ENCODE measurements at regions not wholly inside any gene's neighbourhood (a gene's known extent, or its start where the extent isn't known, plus 50 kb on each side); places are given as distances from the start of the nearest gene placed in this dataset.
"Not testable (repeated sequence)": the region's sequence is repeated elsewhere in the genome, so short reads cannot be mapped to it uniquely, and the experiment has no call there.

- DNase-seq (ENCODE audit: low read depth), result no peak
- in situ Hi-C loops (cut with HindIII; ENCODE audit: low pct_unique_long_range_greater_than_20kb, low sequenced_read_pairs), result no loop called here
These were observed 282.2 kb downstream of the TAF11L14 start for GRCh38 chr5:17916446-17916845.

DNA sequence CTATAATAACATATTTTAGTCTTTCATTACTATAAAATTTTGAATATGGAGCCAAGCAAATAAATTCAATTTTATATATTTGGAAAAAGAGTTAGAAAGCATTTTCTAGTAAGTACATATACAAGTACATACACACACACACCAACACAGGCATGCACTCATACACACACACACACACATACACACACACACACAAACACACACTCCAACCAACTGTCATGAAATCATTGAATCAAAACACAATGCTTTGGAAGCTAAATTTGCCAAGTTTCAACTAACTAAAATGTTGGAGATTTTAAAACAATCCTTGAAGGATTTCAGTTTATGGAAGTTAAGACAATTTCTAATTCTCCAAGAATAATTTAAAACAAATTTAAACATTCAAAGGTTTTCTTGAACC is 283.2 kb downstream of the TAF11L14 start:
- no peak for DNase-seq (ENCODE audit: low read depth)
- in situ Hi-C loops (cut with HindIII; ENCODE audit: low pct_unique_long_range_greater_than_20kb, low sequenced_read_pairs), result no loop called here

- in situ Hi-C loops (cut with HindIII; ENCODE audit: low pct_unique_long_range_greater_than_20kb, low sequenced_read_pairs), result no loop called here
- DNase-seq (ENCODE audit: low read depth), result peak; percentile 18
These were observed 284.3 kb downstream of the TAF11L14 start for GRCh38 chr5:17918373-17919104.

DNA sequence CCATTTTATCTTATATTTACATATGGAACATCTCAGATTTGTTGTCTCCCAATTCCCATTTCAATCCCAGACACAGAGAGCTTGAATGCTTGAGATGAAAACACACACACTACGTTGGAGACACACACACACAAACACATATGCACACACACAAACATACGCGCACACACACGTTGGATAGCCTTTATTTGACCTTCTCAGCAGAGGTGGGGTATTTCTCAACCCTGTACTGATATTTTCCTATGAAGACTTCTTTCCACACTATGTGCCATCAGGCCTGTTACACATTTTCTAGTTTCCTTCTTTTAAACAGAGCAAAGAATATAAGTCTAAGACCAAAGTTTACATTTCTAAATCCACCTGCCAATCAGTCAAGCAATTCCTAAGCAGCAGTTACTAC is 291.0 kb downstream of the TAF11L14 start:
- DNase-seq (ENCODE audit: low read depth), result no peak
- in situ Hi-C loops (cut with HindIII; ENCODE audit: low pct_unique_long_range_greater_than_20kb, low sequenced_read_pairs), result no loop called here

GRCh38 chr5:17928581-17928981 is 294.3 kb downstream of the TAF11L14 start:
- in situ Hi-C loops (cut with HindIII; ENCODE audit: low pct_unique_long_range_greater_than_20kb, low sequenced_read_pairs), result no loop called here
- DNase-seq (ENCODE audit: low read depth), result no peak

DNA sequence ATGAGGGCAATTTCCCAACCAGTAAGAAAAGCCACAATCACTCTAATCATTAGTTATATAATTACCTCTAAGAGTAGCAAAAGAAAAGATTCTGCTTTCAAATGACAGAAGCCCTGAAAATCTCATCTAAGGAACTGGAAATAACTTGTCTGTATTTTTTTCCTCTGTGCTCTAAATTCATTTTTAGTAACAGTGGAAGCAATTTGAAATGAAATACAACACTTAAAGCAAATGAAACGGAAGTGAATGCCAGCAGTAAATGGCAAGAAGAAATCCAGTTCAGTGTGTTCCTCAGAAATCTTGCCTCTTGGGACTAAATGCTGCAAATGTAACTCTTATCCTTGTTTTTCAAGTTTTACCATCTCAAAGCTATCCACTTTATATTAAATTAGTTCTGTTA is 294.9 kb downstream of the TAF11L14 start:
- in situ Hi-C loops (cut with HindIII; ENCODE audit: low pct_unique_long_range_greater_than_20kb, low sequenced_read_pairs), result no loop called here
- DNase-seq (ENCODE audit: low read depth), result no peak

DNA sequence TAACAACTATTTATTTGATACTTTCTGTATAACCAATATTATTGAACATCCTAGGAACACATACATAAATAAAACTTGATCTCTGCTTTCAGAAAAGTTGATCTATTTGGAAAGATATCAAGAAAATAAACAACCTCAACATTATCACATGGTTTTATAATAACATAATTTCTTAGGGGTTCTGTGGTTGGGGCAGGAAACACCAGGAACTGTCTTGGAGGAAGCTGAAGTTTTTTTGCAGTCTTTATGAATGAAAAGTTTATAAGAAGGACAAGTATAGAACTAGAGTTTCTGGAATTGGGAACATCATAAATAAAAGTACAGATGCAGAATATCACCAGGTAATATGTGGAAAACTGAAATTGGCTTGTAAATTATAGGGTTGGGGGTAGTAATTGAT is 296.1 kb downstream of the TAF11L14 start:
- in situ Hi-C loops (cut with HindIII; ENCODE audit: low pct_unique_long_range_greater_than_20kb, low sequenced_read_pairs), result no loop called here
- DNase-seq (ENCODE audit: low read depth), result no peak

DNA sequence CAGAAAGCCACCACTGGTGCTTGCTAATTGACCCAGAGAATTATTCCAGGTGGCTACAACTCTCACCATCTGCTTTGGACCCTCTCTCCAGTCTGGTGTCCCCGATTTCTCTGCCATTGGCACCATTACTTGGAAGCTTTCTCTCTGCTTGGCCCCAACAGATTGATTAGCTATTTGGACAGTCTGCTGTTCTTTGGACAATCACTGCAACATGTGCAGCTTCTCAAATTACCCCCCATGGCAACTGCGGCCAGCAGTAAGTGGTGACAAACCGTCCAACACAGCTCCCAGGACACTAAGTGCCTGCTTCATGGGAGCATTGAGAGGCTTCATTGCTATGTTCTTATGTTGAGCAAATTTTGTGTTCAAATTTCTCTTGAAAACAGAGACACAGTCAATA is 309.8 kb downstream of the TAF11L14 start:
- in situ Hi-C loops (cut with HindIII; ENCODE audit: low pct_unique_long_range_greater_than_20kb, low sequenced_read_pairs), result no loop called here
- no peak for DNase-seq (ENCODE audit: low read depth)

DNA sequence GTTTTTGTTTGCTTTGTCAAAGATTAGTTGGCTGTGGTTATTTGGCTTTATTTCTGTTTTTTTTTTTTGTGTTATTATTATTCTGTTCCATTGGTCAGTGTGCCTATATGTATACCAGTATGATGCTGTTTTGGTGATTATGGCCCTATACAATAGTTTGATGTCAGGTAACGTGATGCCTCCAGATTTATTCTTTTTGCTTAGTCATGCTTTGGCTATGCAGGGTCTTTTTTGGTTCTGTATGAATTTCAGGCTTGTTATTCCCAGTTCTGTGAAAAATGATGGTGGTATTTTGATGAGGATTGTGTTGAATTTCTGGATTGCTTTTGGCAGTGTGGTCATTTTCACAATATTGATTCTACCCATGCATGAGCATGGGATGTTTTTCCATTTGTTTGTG is 312.8 kb downstream of the TAF11L14 start:
- no peak for DNase-seq (ENCODE audit: low read depth)
- in situ Hi-C loops (cut with HindIII; ENCODE audit: low pct_unique_long_range_greater_than_20kb, low sequenced_read_pairs), result no loop called here

DNA sequence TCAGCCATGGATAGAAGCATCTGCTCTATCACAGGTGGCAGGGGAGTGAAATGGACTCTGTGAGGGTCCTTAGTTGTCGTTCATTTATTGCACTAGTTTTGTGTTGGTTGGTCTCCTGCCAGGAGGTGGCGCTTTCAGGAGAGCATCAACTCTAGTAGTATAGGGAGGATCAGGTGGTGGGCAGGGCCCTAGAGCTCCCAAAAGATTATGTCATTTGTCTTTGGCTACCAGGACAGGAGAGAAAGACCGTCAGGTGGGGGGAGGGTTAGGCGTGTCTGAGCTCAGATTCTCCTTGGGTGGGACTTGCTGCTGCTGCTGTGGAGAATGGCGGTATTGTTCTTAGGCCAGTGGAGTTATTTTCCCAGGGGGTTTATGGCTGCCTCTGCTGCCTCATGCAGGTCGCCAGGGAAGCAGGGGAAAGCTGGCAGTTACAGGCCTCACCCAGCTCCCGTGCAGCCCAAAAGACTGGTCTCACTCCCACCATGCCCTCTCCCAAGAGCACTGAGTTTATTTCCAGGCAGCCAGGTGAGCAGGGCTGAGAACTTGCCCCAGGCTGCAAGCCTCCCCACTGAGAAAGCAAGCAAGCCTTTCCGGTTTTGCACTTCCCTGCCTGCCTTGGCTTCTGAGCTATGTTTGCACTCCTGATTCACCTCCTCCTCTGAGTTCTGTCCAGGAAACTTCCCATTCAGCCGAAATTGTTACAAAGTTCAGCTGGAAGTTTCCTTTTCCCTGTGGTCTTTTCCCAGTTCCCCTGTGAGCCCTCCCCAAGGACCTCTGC is 317.3 kb downstream of the TAF11L14 start:
- DNase-seq (ENCODE audit: low read depth), result no peak

DNA sequence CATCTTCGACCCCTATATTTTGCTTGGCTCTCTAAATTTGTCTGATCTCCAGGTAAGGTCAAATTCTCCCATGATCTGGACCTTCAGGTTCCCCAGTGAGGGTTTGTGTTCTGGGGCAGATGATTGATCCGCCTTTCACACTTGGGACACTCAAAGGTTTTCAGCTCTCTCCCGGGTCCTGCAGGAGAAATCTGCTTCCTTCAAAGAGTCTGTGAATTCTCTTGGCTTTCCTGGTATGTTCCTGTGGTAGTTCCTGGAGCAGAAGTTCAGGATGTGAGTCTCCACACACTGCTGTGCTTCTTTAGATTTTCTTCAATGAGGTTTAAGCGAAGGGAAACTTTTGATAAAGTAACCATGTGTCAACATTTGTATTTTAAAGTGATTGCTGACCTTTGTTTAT is 318.0 kb downstream of the TAF11L14 start:
- in situ Hi-C loops (cut with HindIII; ENCODE audit: low pct_unique_long_range_greater_than_20kb, low sequenced_read_pairs), result no loop called here
- no peak for DNase-seq (ENCODE audit: low read depth)

More for the DNA sequence above, 317.3 kb downstream of the TAF11L14 start:
- in situ Hi-C loops (cut with HindIII; ENCODE audit: low pct_unique_long_range_greater_than_20kb, low sequenced_read_pairs), result no loop called here

- DNase-seq (ENCODE audit: low read depth), result no peak
- in situ Hi-C loops (cut with HindIII; ENCODE audit: low pct_unique_long_range_greater_than_20kb, low sequenced_read_pairs), result no loop called here
These were observed 329.8 kb downstream of the TAF11L14 start for GRCh38 chr5:17964067-17964466.

GRCh38 chr5:17966640-17967402 is 332.6 kb downstream of the TAF11L14 start:
- DNase-seq (ENCODE audit: low read depth), result no peak
- in situ Hi-C loops (cut with HindIII; ENCODE audit: low pct_unique_long_range_greater_than_20kb, low sequenced_read_pairs), result no loop called here

- no peak for DNase-seq (ENCODE audit: low read depth)
These were observed 342.1 kb downstream of the TAF11L14 start for GRCh38 chr5:17976404-17976803.

DNA sequence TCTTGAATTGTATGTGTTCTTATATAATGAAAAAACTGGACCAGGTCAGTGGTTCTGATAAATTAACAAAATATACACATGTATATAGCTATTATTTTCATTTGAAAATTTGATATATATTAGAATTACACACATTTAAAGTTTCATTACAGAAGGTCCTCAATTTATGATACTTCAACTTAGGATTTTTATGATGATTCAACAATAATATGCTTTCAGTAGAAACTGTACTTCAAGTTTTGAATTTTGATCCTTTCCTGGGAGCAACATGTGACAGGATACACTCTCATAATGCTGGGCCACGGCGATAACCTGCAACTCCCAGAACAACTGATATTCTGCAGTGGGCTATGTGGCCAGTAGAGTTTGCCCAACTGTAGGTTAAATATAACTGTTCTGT is 344.7 kb downstream of the TAF11L14 start:
- DNase-seq (ENCODE audit: low read depth), result no peak
- in situ Hi-C loops (cut with HindIII; ENCODE audit: low pct_unique_long_range_greater_than_20kb, low sequenced_read_pairs), result no loop called here

More at GRCh38 chr5:17976404-17976803, 342.1 kb downstream of the TAF11L14 start:
- in situ Hi-C loops (cut with HindIII; ENCODE audit: low pct_unique_long_range_greater_than_20kb, low sequenced_read_pairs), result no loop called here

GRCh38 chr5:17982626-17983025 is 348.4 kb downstream of the TAF11L14 start:
- in situ Hi-C loops (cut with HindIII; ENCODE audit: low pct_unique_long_range_greater_than_20kb, low sequenced_read_pairs); DNase-seq (ENCODE audit: low read depth): not testable (repeated sequence)

DNA sequence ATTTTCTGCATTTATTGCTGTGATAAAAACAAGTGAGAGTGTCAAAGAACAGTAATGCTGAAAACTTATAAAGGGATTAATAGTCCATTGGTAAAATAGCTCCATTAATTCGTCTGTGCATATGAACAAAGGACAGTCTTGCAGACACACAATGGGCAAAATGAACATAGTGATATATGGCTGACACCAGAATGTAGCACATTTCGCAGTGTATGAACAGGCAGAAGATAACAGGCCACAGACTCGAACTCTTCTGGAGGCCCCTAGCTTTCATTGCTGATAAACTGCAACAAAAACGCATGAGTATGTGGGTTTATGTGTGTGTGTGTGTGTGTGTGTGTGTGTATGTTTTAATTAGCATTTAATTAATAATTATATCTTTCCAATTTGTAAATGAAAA is 354.8 kb downstream of the TAF11L14 start:
- DNase-seq (ENCODE audit: low read depth), result no peak
- in situ Hi-C loops (cut with HindIII; ENCODE audit: low pct_unique_long_range_greater_than_20kb, low sequenced_read_pairs), result no loop called here

DNA sequence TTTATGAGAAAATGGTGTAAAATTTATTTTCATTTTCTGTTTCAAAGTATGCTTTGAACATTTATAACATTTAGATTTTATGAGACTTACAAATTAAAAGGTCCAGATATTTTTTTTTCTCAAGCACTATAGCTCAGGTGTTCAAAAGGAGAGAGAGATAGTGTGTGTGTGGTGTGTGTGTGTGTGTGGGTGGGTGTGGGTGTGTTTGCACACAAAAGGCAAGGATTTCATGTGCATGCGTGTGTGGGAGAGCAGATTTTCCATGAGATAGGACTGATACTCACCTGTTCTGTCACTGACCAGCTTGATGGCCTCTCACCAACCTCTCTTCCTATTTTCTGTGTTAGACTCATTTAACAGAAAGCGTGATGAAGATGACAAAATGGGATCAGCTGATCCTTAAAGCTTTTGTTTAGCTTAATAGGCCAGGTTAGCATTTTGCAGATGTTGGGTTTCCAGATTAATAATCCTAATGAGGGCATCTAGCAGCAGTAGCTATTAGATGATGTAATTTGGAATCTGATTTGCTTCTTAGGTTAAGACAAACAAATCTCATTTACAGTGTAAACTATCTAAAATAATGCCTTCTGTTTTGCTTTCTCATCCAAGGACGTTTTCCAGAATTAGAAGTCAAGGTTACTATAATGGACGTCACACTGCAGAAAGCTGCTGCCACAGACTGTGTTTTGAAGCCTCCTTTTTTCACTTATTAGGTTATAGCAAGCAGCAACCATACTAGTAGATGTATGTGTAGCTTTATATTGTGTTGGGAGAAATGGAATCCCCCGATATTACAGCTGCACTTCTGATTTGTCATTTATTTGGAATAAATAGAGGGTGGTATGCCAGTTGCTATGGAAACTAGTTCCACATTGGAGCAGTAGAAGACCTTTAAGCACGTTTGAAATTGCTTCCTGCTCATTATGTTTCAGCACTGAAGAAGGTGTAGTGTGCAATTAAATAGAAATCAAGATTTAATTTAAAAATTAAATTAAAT is 355.6 kb downstream of the TAF11L14 start:
- in situ Hi-C loops (cut with HindIII; ENCODE audit: low pct_unique_long_range_greater_than_20kb, low sequenced_read_pairs), result no loop called here
- no peak for DNase-seq (ENCODE audit: low read depth)

All from Caki2 (cell line).